ENCODE measurements at regions not wholly inside any gene's neighbourhood (a gene's known extent, or its start where the extent isn't known, plus 50 kb on each side); places are given as distances from the start of the nearest gene placed in this dataset.

DNA sequence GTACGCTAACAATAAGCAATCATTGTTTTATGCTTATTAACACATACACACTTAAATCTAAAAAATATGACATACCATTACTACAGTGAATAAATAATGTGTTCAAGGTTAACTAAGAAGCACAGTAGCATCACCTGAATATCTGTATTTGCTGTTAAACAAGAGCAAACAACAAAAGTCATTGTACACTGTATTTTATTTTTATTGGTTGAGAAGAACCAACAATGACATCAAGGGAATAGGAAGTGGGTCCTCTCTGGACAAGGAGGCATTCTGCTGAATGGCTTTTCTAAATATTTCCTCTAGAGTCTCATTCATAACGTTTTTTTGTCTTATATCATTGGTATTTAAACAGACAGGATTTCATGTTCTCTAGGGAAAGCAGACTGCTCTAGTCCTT is 460.4 kb downstream of the CDH9 start:
- in situ Hi-C loops (cut with MboI; ENCODE audit: low sequenced_read_pairs in 4 of 4) (no loop called here), intact Hi-C loops (cut with DNase I; ENCODE audit: low total_unique reads) (no loop called here)
- no peak for ATAC-seq
- no peaks in the 10 kb centered on the region for H3K9me3 ChIP-seq
- no peak for DNase-seq
- no peak overlapping the region for H3K4me3 ChIP-seq
- H3K27me3 ChIP-seq = no peaks in the 10 kb centered on the region
- no peaks in the 10 kb centered on the region for H3K36me3 ChIP-seq
- no peak for TF ChIP-seq POLR2A (IDR thresholded peaks at IDR 0.05)
- TF ChIP-seq, protein P1, sequence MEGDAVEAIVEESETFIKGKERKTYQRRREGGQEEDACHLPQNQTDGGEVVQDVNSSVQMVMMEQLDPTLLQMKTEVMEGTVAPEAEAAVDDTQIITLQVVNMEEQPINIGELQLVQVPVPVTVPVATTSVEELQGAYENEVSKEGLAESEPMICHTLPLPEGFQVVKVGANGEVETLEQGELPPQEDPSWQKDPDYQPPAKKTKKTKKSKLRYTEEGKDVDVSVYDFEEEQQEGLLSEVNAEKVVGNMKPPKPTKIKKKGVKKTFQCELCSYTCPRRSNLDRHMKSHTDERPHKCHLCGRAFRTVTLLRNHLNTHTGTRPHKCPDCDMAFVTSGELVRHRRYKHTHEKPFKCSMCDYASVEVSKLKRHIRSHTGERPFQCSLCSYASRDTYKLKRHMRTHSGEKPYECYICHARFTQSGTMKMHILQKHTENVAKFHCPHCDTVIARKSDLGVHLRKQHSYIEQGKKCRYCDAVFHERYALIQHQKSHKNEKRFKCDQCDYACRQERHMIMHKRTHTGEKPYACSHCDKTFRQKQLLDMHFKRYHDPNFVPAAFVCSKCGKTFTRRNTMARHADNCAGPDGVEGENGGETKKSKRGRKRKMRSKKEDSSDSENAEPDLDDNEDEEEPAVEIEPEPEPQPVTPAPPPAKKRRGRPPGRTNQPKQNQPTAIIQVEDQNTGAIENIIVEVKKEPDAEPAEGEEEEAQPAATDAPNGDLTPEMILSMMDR (IDR thresholded peaks at IDR 0.05 in 4 of 5, conservative IDR thresholded peaks at IDR 0.05 in 1 of 5) = no peak
- H3K27ac ChIP-seq = no peak overlapping the region
- H3K4me1 ChIP-seq = no peaks in the 10 kb centered on the region

DNA sequence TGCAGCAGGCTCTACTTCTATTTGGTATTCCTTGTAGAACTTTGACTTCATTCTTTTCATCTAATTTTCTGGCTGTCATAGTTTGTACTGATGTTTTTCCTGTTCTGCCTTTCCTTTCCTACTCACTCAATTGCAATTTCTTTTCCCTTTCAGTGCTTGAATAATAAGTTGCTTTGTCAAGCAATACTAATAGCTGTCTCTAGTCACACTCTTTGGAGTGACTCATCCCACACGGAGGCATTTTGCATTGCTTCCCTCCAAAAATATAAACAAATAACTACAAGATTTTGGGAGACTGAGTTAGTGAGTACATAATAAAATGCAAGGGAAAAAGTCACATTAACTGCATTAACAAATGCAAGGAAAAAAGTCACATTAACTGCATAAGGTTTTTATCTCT is 465.9 kb downstream of the CDH9 start:
- Histone ChIP-seq H3K27me3 (no peaks in the 10 kb centered on the region), H3K4me3 (no peak overlapping the region), H3K36me3 (no peaks in the 10 kb centered on the region), H3K27ac (no peak overlapping the region), H3K9me3 (no peaks in the 10 kb centered on the region), H3K4me1 (no peaks in the 10 kb centered on the region)
- ATAC-seq (no peak), DNase-seq (no peak)
- in situ Hi-C loops (cut with MboI; ENCODE audit: low sequenced_read_pairs in 4 of 4) = no loop called here
- intact Hi-C loops (cut with DNase I; ENCODE audit: low total_unique reads) = no loop called here
- TF ChIP-seq, protein P1 (IDR thresholded peaks at IDR 0.05 in 4 of 5, conservative IDR thresholded peaks at IDR 0.05 in 1 of 5) = no peak
- TF ChIP-seq POLR2A (IDR thresholded peaks at IDR 0.05) = no peak

DNA sequence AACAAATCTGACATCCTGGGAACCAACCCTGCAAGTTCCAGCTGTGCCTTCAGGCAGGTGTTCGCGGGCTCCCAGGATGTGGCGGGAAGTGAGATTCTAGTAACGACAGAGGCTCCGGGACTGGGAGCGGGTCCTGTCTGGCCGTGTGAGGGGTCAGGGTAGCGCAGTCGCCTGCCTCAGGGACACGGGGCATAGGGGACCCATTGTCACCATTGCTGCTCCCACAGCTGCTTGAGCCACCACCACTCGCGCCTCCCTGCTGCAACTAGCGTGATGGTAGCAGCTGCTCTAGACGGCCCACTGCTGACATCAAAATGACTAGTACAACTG is 468.5 kb downstream of the CDH9 start:
- no peaks in the 10 kb centered on the region for H3K9me3 ChIP-seq
- no peak overlapping the region for H3K27ac ChIP-seq
- no peaks in the 10 kb centered on the region for H3K27me3 ChIP-seq
- in situ Hi-C loops (cut with MboI; ENCODE audit: low sequenced_read_pairs in 4 of 4) = no loop called here
- TF ChIP-seq POLR2A (IDR thresholded peaks at IDR 0.05) = no peak
- TF ChIP-seq, protein P1 (IDR thresholded peaks at IDR 0.05 in 4 of 5, conservative IDR thresholded peaks at IDR 0.05 in 1 of 5) = no peak
- no peak overlapping the region for H3K4me3 ChIP-seq
- no peaks in the 10 kb centered on the region for H3K36me3 ChIP-seq
- intact Hi-C loops (cut with DNase I; ENCODE audit: low total_unique reads) = no loop called here
- no peak for ATAC-seq
- no peak for DNase-seq
- no peaks in the 10 kb centered on the region for H3K4me1 ChIP-seq

DNA sequence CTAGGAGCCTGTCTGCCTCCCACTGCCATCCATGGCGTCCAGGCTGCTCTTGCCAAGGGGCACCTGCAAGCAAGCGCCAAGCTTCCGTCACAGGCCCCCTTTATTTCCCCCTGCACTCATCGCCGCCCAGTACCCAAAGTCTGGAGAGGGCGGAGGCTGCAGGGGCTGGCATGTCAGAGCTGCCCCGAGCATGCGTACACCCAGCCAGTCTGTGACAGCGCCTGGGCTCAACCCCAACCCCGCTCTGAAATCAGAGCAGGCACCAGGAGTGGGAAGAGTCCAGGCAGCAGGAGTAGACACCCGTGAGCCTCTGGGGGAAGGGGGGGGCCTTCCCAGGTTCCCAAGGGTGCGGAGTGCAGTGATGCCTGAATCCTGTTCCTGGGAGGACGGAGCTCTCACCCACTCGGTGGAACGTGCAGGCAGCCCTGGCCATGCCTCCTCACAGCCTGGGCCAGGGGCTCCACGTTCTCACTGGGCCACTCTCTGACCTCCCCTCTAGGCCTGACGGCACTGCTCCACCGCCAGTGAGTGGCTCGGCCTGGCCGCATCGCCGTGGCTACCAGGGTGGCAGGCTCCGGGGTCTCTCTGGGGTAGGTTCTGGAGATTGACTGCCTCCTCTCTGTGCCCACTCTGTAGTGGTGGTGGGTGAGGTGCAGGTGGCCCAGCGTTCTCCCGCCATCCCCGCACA is 469.0 kb downstream of the CDH9 start:
- H3K27ac ChIP-seq = no peak overlapping the region
- no peaks in the 10 kb centered on the region for H3K36me3 ChIP-seq
- intact Hi-C loops (cut with DNase I; ENCODE audit: low total_unique reads) = no loop called here
- ATAC-seq = no peak
- in situ Hi-C loops (cut with MboI; ENCODE audit: low sequenced_read_pairs in 4 of 4) = no loop called here
- H3K4me3 ChIP-seq = no peak overlapping the region
- no peaks in the 10 kb centered on the region for H3K4me1 ChIP-seq
- DNase-seq = no peak
- no peaks in the 10 kb centered on the region for H3K9me3 ChIP-seq
- no peak for TF ChIP-seq POLR2A (IDR thresholded peaks at IDR 0.05)
- TF ChIP-seq, protein P1 (IDR thresholded peaks at IDR 0.05 in 4 of 5, conservative IDR thresholded peaks at IDR 0.05 in 1 of 5) = no peak
- no peaks in the 10 kb centered on the region for H3K27me3 ChIP-seq

DNA sequence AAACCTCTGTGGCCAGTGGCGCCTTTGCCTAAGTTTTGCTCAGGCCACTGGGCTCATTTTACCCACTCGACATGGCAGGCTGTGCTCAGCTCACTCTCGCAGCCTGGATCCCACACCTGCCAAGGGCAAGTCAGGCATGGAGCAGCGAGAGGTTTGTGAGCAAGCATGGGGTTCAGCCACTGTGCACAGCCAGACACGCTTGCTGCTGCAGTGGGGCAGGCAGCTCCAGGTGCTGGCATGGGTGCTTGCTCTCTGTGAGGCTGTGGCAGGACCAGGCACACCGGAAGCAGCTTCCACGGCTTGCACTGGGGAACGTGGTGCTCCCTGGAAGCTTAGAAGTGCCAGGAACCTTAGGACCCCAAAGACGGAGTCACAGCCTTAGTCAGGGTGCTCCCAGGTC is 470.1 kb downstream of the CDH9 start:
- H3K4me1 ChIP-seq = no peaks in the 10 kb centered on the region
- TF ChIP-seq, protein P1 (IDR thresholded peaks at IDR 0.05 in 4 of 5, conservative IDR thresholded peaks at IDR 0.05 in 1 of 5) = no peak
- no peak for TF ChIP-seq POLR2A (IDR thresholded peaks at IDR 0.05)
- H3K36me3 ChIP-seq = no peaks in the 10 kb centered on the region
- no peaks in the 10 kb centered on the region for H3K27me3 ChIP-seq
- in situ Hi-C loops (cut with MboI; ENCODE audit: low sequenced_read_pairs in 4 of 4) = no loop called here
- no peak overlapping the region for H3K4me3 ChIP-seq
- intact Hi-C loops (cut with DNase I; ENCODE audit: low total_unique reads) = no loop called here
- ATAC-seq (no peak), DNase-seq (no peak)
- no peaks in the 10 kb centered on the region for H3K9me3 ChIP-seq
- H3K27ac ChIP-seq = no peak overlapping the region

All from gastrocnemius medialis (tissue), 4 donors.